HEK293 (cell line): ENCODE measurements at regions not wholly inside any gene's neighbourhood (a gene's known extent, or its start where the extent isn't known, plus 50 kb on each side); places are given as distances from the start of the nearest gene placed in this dataset.

Source experiments
- GLI2 ChIP-seq: fragments of 450-650 bp; formaldehyde crosslinking; IDR thresholded peaks from 2 replicates; pipeline ENCODE4; 2017; ENCODE audit warnings: missing biosample characterization, missing genetic modification characterization, low read depth, borderline replicate concordance
- ZBTB1 ChIP-seq: fragments of 450-650 bp; formaldehyde crosslinking; IDR thresholded peaks from 2 replicates; pipeline ENCODE4 v1.5.1; 2016; ENCODE audit warnings: missing biosample characterization, missing genetic modification characterization
- ZNF311 ChIP-seq: fragments of 450-650 bp; formaldehyde crosslinking; IDR thresholded peaks from 2 replicates; pipeline ENCODE4 v1.5.1; 2017; ENCODE audit warnings: missing biosample characterization, missing genetic modification characterization, borderline replicate concordance
- ZNF416 ChIP-seq: fragments of 450-650 bp; formaldehyde crosslinking; IDR thresholded peaks from 2 replicates; pipeline ENCODE4 v1.5.1; 2016; ENCODE audit warnings: missing biosample characterization, missing genetic modification characterization
- ZNF837 ChIP-seq: fragments of 450-650 bp; formaldehyde crosslinking; IDR thresholded peaks from 2 replicates; pipeline ENCODE4 v1.5.1; 2016; ENCODE audit warnings: missing biosample characterization, missing genetic modification characterization
- TF ChIP-seq, protein P1 (sequence below): fragments of 450-650 bp; formaldehyde crosslinking; IDR thresholded peaks from 2 replicates; pipeline ENCODE4 v1.5.1; 2016; ENCODE audit warnings: missing biosample characterization, missing genetic modification characterization, borderline replicate concordance
- TF ChIP-seq, protein P2 (sequence below): fragments of 450-650 bp; formaldehyde crosslinking; optimal IDR thresholded peaks from 2 replicates; pipeline ENCODE3; 2016; ENCODE audit warnings: missing biosample characterization, mild to moderate bottlenecking, missing genetic modification characterization

DNA sequence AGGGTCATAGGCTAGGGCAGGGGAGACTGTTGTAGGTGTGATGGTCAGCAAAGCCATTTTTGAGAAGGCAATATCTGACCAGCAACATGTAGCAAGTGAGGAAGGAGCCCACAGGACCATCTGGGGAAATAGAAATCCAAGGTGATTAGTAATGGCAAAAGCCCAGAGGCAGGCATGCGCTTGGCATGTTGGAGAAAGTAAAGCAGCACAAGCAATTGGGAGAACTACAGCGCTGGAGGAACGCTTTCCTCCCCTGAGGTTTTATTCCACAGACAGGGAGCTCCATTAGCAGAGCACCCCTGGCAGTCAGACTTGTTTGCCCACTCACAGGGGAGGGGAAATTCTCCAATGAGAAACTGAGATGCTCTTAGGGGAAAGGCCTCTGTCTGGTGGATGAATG is 54.8 kb upstream of the FOXB2 start:
- TF ChIP-seq GLI2 (tag by site-specific recombination) (no peak), ZNF416 (no peak), ZBTB1 (tag by site-specific recombination) (no peak), ZNF311 (tag by site-specific recombination) (no peak), ZNF837 (tag by site-specific recombination) (no peak)
- TF ChIP-seq, protein P1, sequence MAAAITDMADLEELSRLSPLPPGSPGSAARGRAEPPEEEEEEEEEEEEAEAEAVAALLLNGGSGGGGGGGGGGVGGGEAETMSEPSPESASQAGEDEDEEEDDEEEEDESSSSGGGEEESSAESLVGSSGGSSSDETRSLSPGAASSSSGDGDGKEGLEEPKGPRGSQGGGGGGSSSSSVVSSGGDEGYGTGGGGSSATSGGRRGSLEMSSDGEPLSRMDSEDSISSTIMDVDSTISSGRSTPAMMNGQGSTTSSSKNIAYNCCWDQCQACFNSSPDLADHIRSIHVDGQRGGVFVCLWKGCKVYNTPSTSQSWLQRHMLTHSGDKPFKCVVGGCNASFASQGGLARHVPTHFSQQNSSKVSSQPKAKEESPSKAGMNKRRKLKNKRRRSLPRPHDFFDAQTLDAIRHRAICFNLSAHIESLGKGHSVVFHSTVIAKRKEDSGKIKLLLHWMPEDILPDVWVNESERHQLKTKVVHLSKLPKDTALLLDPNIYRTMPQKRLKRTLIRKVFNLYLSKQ (tag by site-specific recombination), result no peak
- TF ChIP-seq, protein P2, sequence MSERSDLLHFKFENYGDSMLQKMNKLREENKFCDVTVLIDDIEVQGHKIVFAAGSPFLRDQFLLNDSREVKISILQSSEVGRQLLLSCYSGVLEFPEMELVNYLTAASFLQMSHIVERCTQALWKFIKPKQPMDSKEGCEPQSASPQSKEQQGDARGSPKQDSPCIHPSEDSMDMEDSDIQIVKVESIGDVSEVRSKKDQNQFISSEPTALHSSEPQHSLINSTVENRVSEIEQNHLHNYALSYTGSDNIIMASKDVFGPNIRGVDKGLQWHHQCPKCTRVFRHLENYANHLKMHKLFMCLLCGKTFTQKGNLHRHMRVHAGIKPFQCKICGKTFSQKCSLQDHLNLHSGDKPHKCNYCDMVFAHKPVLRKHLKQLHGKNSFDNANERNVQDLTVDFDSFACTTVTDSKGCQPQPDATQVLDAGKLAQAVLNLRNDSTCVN (tag by site-specific recombination), result no peak
